ENCODE measurements at regions not wholly inside any gene's neighbourhood (a gene's known extent, or its start where the extent isn't known, plus 50 kb on each side); places are given as distances from the start of the nearest gene placed in this dataset.
"Not testable (repeated sequence)": the region's sequence is repeated elsewhere in the genome, so short reads cannot be mapped to it uniquely, and the experiment has no call there.

- peaks cover 5% of the 10 kb centered on the region for H3K4me1 ChIP-seq (ENCODE audit: low read depth)
- no peaks in the 10 kb centered on the region for H3K36me3 ChIP-seq
- no peak overlapping the region for H3K4me3 ChIP-seq
- H3K27me3 ChIP-seq = no peaks in the 10 kb centered on the region
- no peaks in the 10 kb centered on the region for H3K9me3 ChIP-seq (ENCODE audit: low read depth)
- H3K27ac ChIP-seq = no peak overlapping the region
- DNase-seq (ENCODE audit: low read depth in 1 of 2, low spot score in 1 of 2) = no peak
- no peak for TF ChIP-seq CTCF (IDR thresholded peaks at IDR 0.05; ENCODE audit: low read depth, low read length)
Measured at GRCh38 chr2:109719871-109720270, 74.2 kb upstream of the RGPD5 start.

GRCh38 chr2:109720380-109721106 lies 73.6 kb upstream of the RGPD5 start:
- TF ChIP-seq CTCF (IDR thresholded peaks at IDR 0.05; ENCODE audit: low read depth, low read length) = no peak
- H3K4me3 ChIP-seq = no peak overlapping the region
- no peaks in the 10 kb centered on the region for H3K27me3 ChIP-seq
- H3K36me3 ChIP-seq = no peaks in the 10 kb centered on the region
- H3K27ac ChIP-seq = no peak overlapping the region
- H3K9me3 ChIP-seq (ENCODE audit: low read depth) = no peaks in the 10 kb centered on the region
- H3K4me1 ChIP-seq (ENCODE audit: low read depth) = peaks cover 5% of the 10 kb centered on the region
- DNase-seq (ENCODE audit: low read depth in 1 of 2, low spot score in 1 of 2) = no peak

- DNase-seq (ENCODE audit: low read depth in 1 of 2, low spot score in 1 of 2) = no peak
Measured at GRCh38 chr2:109721135-109721534, 73.0 kb upstream of the RGPD5 start.

GRCh38 chr2:109721626-109722025 lies 72.5 kb upstream of the RGPD5 start:
- TF ChIP-seq CTCF (IDR thresholded peaks at IDR 0.05; ENCODE audit: low read depth, low read length) = no peak
- no peak for DNase-seq (ENCODE audit: low read depth in 1 of 2, low spot score in 1 of 2)
- no peak overlapping the region for H3K4me3 ChIP-seq
- H3K27me3 ChIP-seq = no peaks in the 10 kb centered on the region
- H3K36me3 ChIP-seq = no peaks in the 10 kb centered on the region
- H3K9me3 ChIP-seq (ENCODE audit: low read depth) = no peaks in the 10 kb centered on the region
- peaks cover 2% of the 10 kb centered on the region for H3K4me1 ChIP-seq (ENCODE audit: low read depth)
- H3K27ac ChIP-seq = no peak overlapping the region

More at GRCh38 chr2:109721135-109721534, 73.0 kb upstream of the RGPD5 start:
- Histone ChIP-seq H3K9me3 (ENCODE audit: low read depth) (no peaks in the 10 kb centered on the region), H3K36me3 (no peaks in the 10 kb centered on the region), H3K4me1 (ENCODE audit: low read depth) (peaks cover 5% of the 10 kb centered on the region), H3K27me3 (no peaks in the 10 kb centered on the region), H3K27ac (no peak overlapping the region), H3K4me3 (no peak overlapping the region)
- TF ChIP-seq CTCF (IDR thresholded peaks at IDR 0.05; ENCODE audit: low read depth, low read length) = no peak

GRCh38 chr2:109722026-109722425 lies 72.1 kb upstream of the RGPD5 start:
- peak in 1 of 2 donors; percentile 49 for DNase-seq (ENCODE audit: low read depth in 1 of 2, low spot score in 1 of 2)
- H3K9me3 ChIP-seq (ENCODE audit: low read depth) = no peaks in the 10 kb centered on the region
- no peak overlapping the region for H3K4me3 ChIP-seq
- H3K27me3 ChIP-seq = no peaks in the 10 kb centered on the region
- no peaks in the 10 kb centered on the region for H3K4me1 ChIP-seq (ENCODE audit: low read depth)
- no peak for TF ChIP-seq CTCF (IDR thresholded peaks at IDR 0.05; ENCODE audit: low read depth, low read length)
- H3K36me3 ChIP-seq = no peaks in the 10 kb centered on the region
- H3K27ac ChIP-seq = no peak overlapping the region

- H3K36me3 ChIP-seq; DNase-seq (ENCODE audit: low read depth in 1 of 2, low spot score in 1 of 2); H3K27ac ChIP-seq; H3K9me3 ChIP-seq (ENCODE audit: low read depth); H3K4me3 ChIP-seq; H3K27me3 ChIP-seq; H3K4me1 ChIP-seq (ENCODE audit: low read depth): not testable (repeated sequence)
Measured at GRCh38 chr2:109722640-109723039, 71.5 kb upstream of the RGPD5 start.

- not testable (repeated sequence) for H3K27me3 ChIP-seq; H3K9me3 ChIP-seq (ENCODE audit: low read depth); H3K4me1 ChIP-seq (ENCODE audit: low read depth); H3K4me3 ChIP-seq; DNase-seq (ENCODE audit: low read depth in 1 of 2, low spot score in 1 of 2); H3K36me3 ChIP-seq; H3K27ac ChIP-seq
Measured at GRCh38 chr2:109723153-109723552, 71.0 kb upstream of the RGPD5 start.
